Omental fat pad (tissue), 3 donors: ENCODE measurements at regions not wholly inside any gene's neighbourhood (a gene's known extent, or its start where the extent isn't known, plus 50 kb on each side); places are given as distances from the start of the nearest gene placed in this dataset.

Experiments
- ATAC-seq: fragments of 150-250 bp; one replicate; pipeline ENCODE4 v1.9.1; 2016; ENCODE audit warnings: mild to moderate bottlenecking, moderate library complexity; ENCODE audit not compliant: low FRiP score
- DNase-seq: peaks from one replicate; pipeline ENCODE4 v3.0.0-alpha.2; 2019; ENCODE audit warnings: low spot score
- CTCF ChIP-seq, 3 donors: fragments of 450-650 bp; IDR thresholded peaks; one replicate each; pipeline ENCODE4 v1.5.1; 2016 to 2017; ENCODE audit warnings: antibody characterized with exemption in 3 of 3, mild to moderate bottlenecking in 3 of 3, moderate library complexity in 2 of 3

- ATAC-seq (no peak), DNase-seq (no peak)
- TF ChIP-seq CTCF (IDR thresholded peaks at IDR 0.05), result no peak
Observed at GRCh38 chrX:20354505-20354904, 87.8 kb upstream of the RPS6KA3 start.

- no peak for TF ChIP-seq CTCF (IDR thresholded peaks at IDR 0.05)
- DNase-seq (no peak), ATAC-seq (no peak)
Observed at GRCh38 chrX:20352935-20353336, 86.2 kb upstream of the RPS6KA3 start.

- no peak for TF ChIP-seq CTCF (IDR thresholded peaks at IDR 0.05)
- DNase-seq, result no peak
- ATAC-seq, result no peak
Observed at GRCh38 chrX:20352504-20352903, 85.8 kb upstream of the RPS6KA3 start.

GRCh38 chrX:20350596-20350995 lies 83.9 kb upstream of the RPS6KA3 start:
- no peak for DNase-seq
- no peak for TF ChIP-seq CTCF (IDR thresholded peaks at IDR 0.05)
- ATAC-seq, result no peak

GRCh38 chrX:20348139-20348538 lies 81.4 kb upstream of the RPS6KA3 start:
- no peak for DNase-seq
- TF ChIP-seq CTCF (IDR thresholded peaks at IDR 0.05), result no peak

GRCh38 chrX:20347481-20347880 lies 80.8 kb upstream of the RPS6KA3 start:
- ATAC-seq (peak; percentile 62), DNase-seq (no peak)
- no peak for TF ChIP-seq CTCF (IDR thresholded peaks at IDR 0.05)

More at GRCh38 chrX:20348139-20348538, 81.4 kb upstream of the RPS6KA3 start:
- ATAC-seq, result no peak

GRCh38 chrX:20333672-20334071 lies 67.0 kb upstream of the RPS6KA3 start:
- no peak for TF ChIP-seq CTCF (IDR thresholded peaks at IDR 0.05)
- ATAC-seq (no peak), DNase-seq (no peak)
